DND-41 (cell line): ENCODE measurements at regions not wholly inside any gene's neighbourhood (a gene's known extent, or its start where the extent isn't known, plus 50 kb on each side); places are given as distances from the start of the nearest gene placed in this dataset.

Source experiments
- CTCF ChIP-seq: IDR thresholded peaks from 2 replicates; pipeline ENCODE4 v1.5.1; 2012; ENCODE audit warnings: borderline replicate concordance, low read length, moderate library complexity, mild to moderate bottlenecking; ENCODE audit not compliant: poor library complexity, severe bottlenecking; ENCODE audit errors: extremely low read depth
- EZH2 ChIP-seq: IDR thresholded peaks from 3 replicates; pipeline ENCODE4 v1.6.1; 2012; ENCODE audit warnings: borderline replicate concordance, low read depth, mild to moderate bottlenecking, moderate library complexity, low read length, inconsistent platforms; ENCODE audit not compliant: severe bottlenecking

GRCh38 chr2:126463892-126464674, 191.9 kb upstream of the GYPC start:
- TF ChIP-seq CTCF (no peak), EZH2 (no peak)
